Lung (tissue), 11 donors: ENCODE measurements at regions not wholly inside any gene's neighbourhood (a gene's known extent, or its start where the extent isn't known, plus 50 kb on each side); places are given as distances from the start of the nearest gene placed in this dataset.
A peak's percentile ranks its signal among the peaks of the same experiment; 100 is the strongest.

Experiments used
- ATAC-seq: fragments of 200-7000 bp; cut with Tn5 transposase; one replicate; pipeline ENCODE4 v1.9.1; 2020; ENCODE audit warnings: moderate number of reproducible peaks; ENCODE audit not compliant: insufficient read depth, low FRiP score
- DNase-seq, 3 donors: peaks; one replicate each; pipeline ENCODE4 v3.0.0-alpha.2; 2013 to 2017
- H3K27ac ChIP-seq, 2 donors: one replicate each; pipeline ENCODE4 v1.5.1; 2013; ENCODE audit warnings: mild to moderate bottlenecking in 2 of 2, moderate library complexity in 2 of 2, control low read depth in 1 of 2, inconsistent platforms in 1 of 2, low read depth in 1 of 2, low read length in 1 of 2
- H3K27me3 ChIP-seq, 3 donors: one replicate each; pipeline ENCODE4 v1.5.1; 2013; ENCODE audit warnings: low read length in 2 of 3; ENCODE audit not compliant: control insufficient read depth in 3 of 3, insufficient read depth in 3 of 3
- H3K36me3 ChIP-seq, 4 donors: one replicate each; pipeline ENCODE4 v1.5.1; 2013; ENCODE audit warnings: low read length in 4 of 4, mild to moderate bottlenecking in 1 of 4, moderate library complexity in 1 of 4; ENCODE audit not compliant: control insufficient read depth in 4 of 4, insufficient read depth in 4 of 4
- H3K4me1 ChIP-seq, 5 donors: one replicate each; pipeline ENCODE4 v1.5.1; 2013; ENCODE audit warnings: low read length in 5 of 5, mild to moderate bottlenecking in 2 of 5, moderate library complexity in 1 of 5; ENCODE audit not compliant: control insufficient read depth in 5 of 5, insufficient read depth in 5 of 5
- H3K4me3 ChIP-seq: one replicate; pipeline ENCODE4 v1.5.1; 2013; ENCODE audit warnings: mild to moderate bottlenecking, control low read depth, moderate library complexity
- H3K9ac ChIP-seq, 2 donors: one replicate each; pipeline ENCODE4 v1.5.1; 2013; ENCODE audit warnings: low read length in 2 of 2, control low read depth in 1 of 2; ENCODE audit not compliant: insufficient read depth in 1 of 2
- H3K9me3 ChIP-seq, 4 donors: one replicate each; pipeline ENCODE4 v1.5.1; 2013; ENCODE audit warnings: low read length in 3 of 4, mild to moderate bottlenecking in 1 of 4, moderate library complexity in 1 of 4; ENCODE audit not compliant: control insufficient read depth in 4 of 4, insufficient read depth in 3 of 4
- CTCF ChIP-seq: IDR thresholded peaks from 2 replicates; pipeline ENCODE4 v1.5.1; 2012; ENCODE audit warnings: mild to moderate bottlenecking; ENCODE audit errors: control extremely low read depth, extremely low read depth
- WGBS, 2 donors: extraction: QIAGEN DNeasy Blood & Tissue Kit; methylation state at CpG; one replicate each; pipeline ENCODE4 v1.1.7; 2013; 5-methylcytosine and 5-hydroxymethylcytosine counted together
- donor health status: control.
- donor health status: control.
- donor health status: Bipolar disorder and iron deficiency.
- donor health status: healthy.
- donor health status: DM: yes; HTN: yes; CAD: no.

- H3K4me1 ChIP-seq = peaks cover 0 to 10% (median 4%) of the 10 kb centered on the region in 5 donors
- no peak overlapping the region for H3K4me3 ChIP-seq
- H3K36me3 ChIP-seq = no peaks in the 10 kb centered on the region
- H3K9me3 ChIP-seq = peaks cover 0 to 6% (median 3%) of the 10 kb centered on the region in 4 donors
- H3K27ac ChIP-seq = no peak overlapping the region
- DNase-seq = no peak
- ATAC-seq = no peak
- H3K27me3 ChIP-seq = no peaks in the 10 kb centered on the region
- no peak for TF ChIP-seq CTCF
- no peak overlapping the region for H3K9ac ChIP-seq
- 87 to 89% methylated on average over 3 of the region's 3 CpGs for WGBS, 2 donors
These were observed 89.4 kb upstream of the SPTBN1 start for GRCh38 chr2:54366487-54367280.

- Histone ChIP-seq H3K27ac (peak overlapping the region; percentile 21 to 69), H3K36me3 (no peaks in the 10 kb centered on the region), H3K27me3 (no peaks in the 10 kb centered on the region), H3K4me3 (no peak overlapping the region), H3K9ac (no peak overlapping the region), H3K9me3 (peaks cover 0 to 6% (median 3%) of the 10 kb centered on the region in 4 donors), H3K4me1 (peaks cover 0 to 16% (median 4%) of the 10 kb centered on the region in 5 donors)
- no peak for ATAC-seq
- DNase-seq = peak in 1 of 3 donors; percentile 15
- no peak for TF ChIP-seq CTCF
- 49 to 66% methylated on average over 7 of the region's 7 CpGs for WGBS, 2 donors
These were observed 85.6 kb upstream of the SPTBN1 start for GRCh38 chr2:54370405-54371104.

- ATAC-seq (no peak), DNase-seq (no peak)
- Histone ChIP-seq H3K4me3 (no peak overlapping the region), H3K27ac (peak overlapping the region; percentile 21 to 54), H3K4me1 (peaks cover 0 to 17% (median 4%) of the 10 kb centered on the region in 5 donors), H3K9me3 (peaks cover 0 to 5% (median under 1%) of the 10 kb centered on the region in 4 donors), H3K36me3 (no peaks in the 10 kb centered on the region), H3K9ac (no peak overlapping the region), H3K27me3 (no peaks in the 10 kb centered on the region)
- no peak for TF ChIP-seq CTCF
- WGBS, 2 donors = 73 to 89% methylated on average over 7 of the region's 7 CpGs
These were observed 84.6 kb upstream of the SPTBN1 start for GRCh38 chr2:54371460-54372065.
